Ovary (tissue), 3 donors: ENCODE measurements at regions not wholly inside any gene's neighbourhood (a gene's known extent, or its start where the extent isn't known, plus 50 kb on each side); places are given as distances from the start of the nearest gene placed in this dataset.

Experiments used
- CTCF ChIP-seq, 3 donors: fragments of 450-650 bp in 2 of 3; fragments of 200-600 bp in 1 of 3; IDR thresholded peaks; one replicate each; pipeline versions ENCODE4 v1.5.1 to v1.8.0; 2016 to 2022; ENCODE audit warnings: antibody characterized with exemption in 3 of 3, mild to moderate bottlenecking in 1 of 3
- EP300 ChIP-seq: sonication (generic); formaldehyde crosslinking; IDR thresholded peaks from one replicate; pipeline ENCODE4 v1.6.1; 2017; ENCODE audit warnings: antibody characterized with exemption
- POLR2A ChIP-seq: fragments of 450-650 bp; IDR thresholded peaks from one replicate; pipeline ENCODE4 v1.6.1; 2017; ENCODE audit warnings: antibody characterized with exemption, mild to moderate bottlenecking, moderate library complexity
- donor health status: DM: no; HTN: no; CAD: no.

GRCh38 chr10:33473688-33474087 is 139.2 kb upstream of the NRP1 start:
- TF ChIP-seq CTCF (IDR thresholded peaks at IDR 0.05) (no peak), POLR2A (no peak), EP300 (no peak)
